Superior temporal gyrus (tissue), 1 donor: ENCODE measurements at regions not wholly inside any gene's neighbourhood (a gene's known extent, or its start where the extent isn't known, plus 50 kb on each side); places are given as distances from the start of the nearest gene placed in this dataset.
"Not testable (repeated sequence)": the region's sequence is repeated elsewhere in the genome, so short reads cannot be mapped to it uniquely, and the experiment has no call there.

Experiments
- DNase-seq: peaks from one replicate; pipeline ENCODE4 v3.0.0-alpha.2; 2016; ENCODE audit errors: extremely low spot score

- no peak for DNase-seq
Observed at GRCh38 chr15:31433091-31433490, 106.5 kb downstream of the KLF13 start.

DNA sequence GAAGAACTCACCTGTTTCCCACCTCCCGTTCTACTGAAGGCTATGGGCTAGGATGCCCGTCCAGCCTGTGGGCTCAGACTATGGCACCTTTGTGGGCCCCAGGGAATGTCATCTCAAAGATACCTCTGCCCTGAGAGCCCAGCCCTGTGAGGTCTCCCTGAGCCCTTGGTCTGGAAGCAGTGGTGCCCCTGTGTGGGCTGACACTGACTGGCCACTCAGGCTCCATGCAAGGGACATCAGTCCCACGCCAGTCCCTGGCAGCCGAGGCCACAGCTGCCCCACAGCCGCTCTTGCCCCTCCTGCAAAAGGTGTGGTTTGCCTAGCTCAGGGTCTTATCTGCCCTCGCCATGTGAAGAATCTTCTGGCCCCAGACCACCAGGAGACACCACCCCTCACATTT is 106.9 kb downstream of the KLF13 start:
- DNase-seq = no peak

GRCh38 chr15:31434275-31434587 is 107.6 kb downstream of the KLF13 start:
- no peak for DNase-seq

- DNase-seq = no peak
Observed at GRCh38 chr15:31434588-31435260, 108.1 kb downstream of the KLF13 start.

GRCh38 chr15:31435261-31435911 is 108.8 kb downstream of the KLF13 start:
- peak; percentile 80 for DNase-seq

GRCh38 chr15:31435912-31436628 is 109.4 kb downstream of the KLF13 start:
- peak; percentile 52 for DNase-seq

- DNase-seq = no peak
Observed at GRCh38 chr15:31437686-31438085, 111.1 kb downstream of the KLF13 start.

GRCh38 chr15:31438601-31439265 is 112.1 kb downstream of the KLF13 start:
- no peak for DNase-seq

- no peak for DNase-seq
Observed at GRCh38 chr15:31439328-31439727, 112.7 kb downstream of the KLF13 start.

DNA sequence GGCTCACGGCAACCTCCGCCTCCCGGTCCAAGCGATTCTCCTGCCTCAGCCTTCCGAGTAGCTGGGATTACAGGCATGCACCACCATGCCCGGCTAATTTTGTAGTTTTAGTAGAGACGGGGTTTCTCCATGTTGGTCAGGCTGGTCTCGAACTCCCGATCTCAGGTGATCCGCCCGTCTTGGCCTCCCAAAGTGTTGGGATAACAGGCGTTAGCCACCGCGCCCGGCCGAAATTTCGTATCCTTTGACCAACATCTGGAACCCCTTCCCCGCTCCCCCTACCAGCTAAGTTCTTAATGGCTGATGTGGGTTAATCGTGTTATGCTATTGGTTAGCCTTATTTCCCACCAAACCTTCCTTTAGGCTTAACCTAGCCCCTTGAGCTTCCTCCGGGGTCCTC is 113.6 kb downstream of the KLF13 start:
- DNase-seq = not testable (repeated sequence)

DNA sequence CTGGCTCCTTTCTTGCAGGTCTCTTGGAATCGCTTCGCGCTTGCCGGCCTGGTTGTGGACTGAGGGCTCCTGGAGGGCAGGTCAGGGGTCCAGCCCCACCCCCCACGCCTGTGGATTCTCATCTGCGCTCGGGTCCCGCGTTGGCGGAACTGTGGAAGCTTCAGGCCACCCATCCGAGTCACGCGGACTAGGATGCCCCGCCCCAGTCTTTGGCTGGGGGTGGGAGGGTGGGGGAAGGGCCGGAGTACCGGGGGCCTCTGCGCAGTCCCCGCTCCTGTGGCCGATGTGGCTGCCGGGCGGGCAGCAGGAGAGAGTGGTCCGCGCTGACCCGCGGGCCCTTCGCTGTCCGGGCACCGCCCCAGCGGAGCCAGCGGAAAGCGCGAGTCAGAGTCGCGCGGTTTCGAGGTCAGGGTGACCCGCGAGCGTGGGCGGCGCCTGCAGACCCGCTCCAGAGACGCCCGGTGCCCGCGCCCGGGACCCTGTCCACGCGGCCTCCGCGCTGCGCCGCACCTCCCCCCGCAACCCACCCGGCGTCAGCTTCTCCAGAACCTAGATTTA is 114.2 kb downstream of the KLF13 start:
- DNase-seq = no peak

DNA sequence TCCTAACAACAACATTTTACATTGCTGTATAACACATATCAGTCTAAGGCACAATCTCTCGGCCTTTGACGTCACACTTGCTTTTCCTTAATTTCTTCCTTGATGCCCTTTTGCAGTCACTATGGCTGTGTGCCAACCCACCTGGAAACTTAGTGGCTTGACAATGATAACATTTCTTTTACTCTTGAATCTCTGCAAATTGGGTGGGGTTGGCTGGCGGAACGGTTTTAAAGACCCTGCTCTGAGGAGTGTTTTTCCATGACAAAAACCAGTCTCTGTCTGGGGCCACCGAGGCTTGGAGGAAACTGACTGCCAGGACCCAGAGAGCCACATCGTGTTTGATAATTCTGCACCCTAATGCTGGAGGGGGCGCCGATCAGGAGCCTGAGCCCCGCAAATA is 115.6 kb downstream of the KLF13 start:
- DNase-seq = no peak

- DNase-seq = peak; percentile 26
Observed at GRCh38 chr15:31442699-31443111, 116.1 kb downstream of the KLF13 start.

GRCh38 chr15:31444844-31445243 is 118.2 kb downstream of the KLF13 start:
- DNase-seq = no peak

DNA sequence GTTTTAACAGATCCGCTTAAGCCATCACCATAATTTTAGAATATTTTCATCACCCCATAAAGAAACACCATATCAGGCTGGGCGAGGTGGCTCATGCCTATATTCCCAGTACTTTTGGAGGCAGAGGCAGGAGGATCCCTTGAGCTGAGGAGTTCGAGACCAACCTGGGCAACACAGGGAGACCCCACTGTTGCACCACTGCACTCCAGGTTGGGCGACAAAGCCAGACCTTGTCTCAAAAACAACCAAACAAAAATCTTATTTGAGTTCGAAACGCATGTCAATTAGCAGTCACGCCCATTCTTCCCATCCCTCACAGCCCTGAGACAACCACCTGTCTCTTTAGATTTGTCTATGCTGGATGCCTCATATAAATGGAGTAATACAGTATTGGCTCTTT is 119.9 kb downstream of the KLF13 start:
- DNase-seq = no peak

GRCh38 chr15:31447931-31448634 is 121.4 kb downstream of the KLF13 start:
- DNase-seq = no peak

- no peak for DNase-seq
Observed at GRCh38 chr15:31448635-31448979, 122.0 kb downstream of the KLF13 start.

DNA sequence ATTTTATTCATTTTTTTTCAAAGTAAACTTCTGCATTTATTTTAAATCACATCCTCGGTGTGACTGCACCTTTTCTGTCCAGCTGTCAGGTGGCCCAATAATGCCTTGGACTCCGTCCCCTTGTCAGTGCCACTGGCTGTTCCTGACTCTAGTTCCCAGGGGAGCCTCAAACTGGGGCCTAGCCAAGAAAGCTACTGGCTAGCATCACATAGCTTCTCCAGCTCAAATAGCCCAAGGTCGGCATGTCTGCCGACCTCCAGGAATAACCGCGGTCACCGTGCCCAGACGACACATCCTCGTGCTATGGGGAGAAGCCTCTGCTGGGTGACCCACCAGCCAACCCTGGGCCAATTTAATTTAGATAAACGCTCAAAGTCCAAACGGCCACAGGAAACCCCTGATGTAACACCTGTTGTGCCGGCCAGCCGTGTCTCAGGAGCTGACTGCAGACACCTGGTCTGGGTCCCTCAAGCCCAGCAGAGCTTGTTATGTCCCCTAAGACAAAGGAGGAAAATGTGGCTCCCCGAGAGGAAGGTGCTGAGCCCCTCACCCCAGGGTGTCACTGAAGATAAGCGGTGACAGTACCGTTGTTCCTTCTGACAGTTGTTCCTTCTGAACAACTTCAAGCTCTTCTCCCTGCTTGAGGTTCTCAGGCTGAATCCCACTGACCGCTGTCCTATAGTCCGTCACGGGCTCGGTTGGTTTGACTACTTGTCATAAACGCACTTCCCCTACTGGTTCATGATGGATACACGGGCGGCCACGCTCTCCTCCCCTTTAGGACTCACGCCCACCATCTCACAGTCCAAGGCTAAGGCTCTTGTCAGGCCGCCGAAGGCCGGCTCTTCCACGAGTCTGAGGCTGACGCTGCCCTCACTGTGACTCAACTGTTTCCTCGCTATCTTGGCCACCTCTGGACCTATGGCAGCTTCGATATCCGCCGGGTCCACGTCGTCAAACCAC is 126.2 kb downstream of the KLF13 start:
- no peak for DNase-seq

- DNase-seq = no peak
Observed at GRCh38 chr15:31453558-31454318, 127.1 kb downstream of the KLF13 start.

DNA sequence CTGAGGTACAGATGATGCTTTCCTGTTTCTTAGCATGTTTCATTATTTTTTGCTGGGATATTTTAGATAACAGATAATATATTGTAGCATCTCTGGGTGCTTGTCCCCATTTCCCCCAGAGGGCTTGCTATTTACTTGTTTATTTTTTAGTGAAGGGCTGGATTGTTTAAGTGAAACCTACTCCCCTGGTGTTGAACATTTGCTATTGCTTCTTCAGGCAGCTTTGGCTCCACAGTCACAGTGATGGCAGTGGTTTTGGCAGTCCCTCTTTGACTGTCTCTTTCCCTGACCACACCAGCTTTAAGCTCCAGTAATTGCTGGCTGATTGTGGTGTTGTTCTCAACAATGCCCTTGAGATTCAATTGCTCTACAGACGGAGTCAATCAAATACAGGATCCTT is 128.9 kb downstream of the KLF13 start:
- DNase-seq = no peak
